GM12875 (cell line): ENCODE measurements at regions not wholly inside any gene's neighbourhood (a gene's known extent, or its start where the extent isn't known, plus 50 kb on each side); places are given as distances from the start of the nearest gene placed in this dataset.
"Not testable (repeated sequence)": the region's sequence is repeated elsewhere in the genome, so short reads cannot be mapped to it uniquely, and the experiment has no call there.

Source experiments
- H3K4me3 ChIP-seq: one replicate; pipeline ENCODE4 v1.5.1; 2011; ENCODE audit warnings: low read depth, low read length, control low read depth
- TF ChIP-seq, protein P1 (sequence below): IDR thresholded peaks from 2 replicates; pipeline ENCODE4 v1.5.1; 2011; ENCODE audit warnings: low read depth, mild to moderate bottlenecking, control low read depth, inconsistent platforms, low read length, moderate library complexity, borderline replicate concordance; ENCODE audit not compliant: insufficient read depth

DNA sequence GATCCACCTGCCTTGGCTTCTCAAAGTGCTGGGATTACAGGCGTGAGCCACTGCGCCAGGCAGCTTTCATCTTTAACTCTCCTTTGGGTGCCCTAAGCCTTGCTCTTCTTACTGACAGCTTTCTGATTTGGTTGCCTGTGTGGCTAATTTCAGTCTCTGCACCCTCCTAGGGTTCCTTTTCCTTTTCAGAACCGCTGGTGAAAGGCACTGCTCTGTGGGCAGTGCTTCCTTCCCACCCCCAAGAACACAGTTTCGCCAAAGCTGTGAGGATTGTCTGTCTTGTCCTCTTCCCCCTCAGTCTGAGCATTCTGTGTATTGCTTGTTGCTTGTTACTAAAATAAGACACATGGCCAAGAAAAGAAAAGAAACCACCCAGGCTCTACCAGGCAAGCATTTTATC, 101.4 kb upstream of the FRMPD3 start:
- TF ChIP-seq, protein P1, sequence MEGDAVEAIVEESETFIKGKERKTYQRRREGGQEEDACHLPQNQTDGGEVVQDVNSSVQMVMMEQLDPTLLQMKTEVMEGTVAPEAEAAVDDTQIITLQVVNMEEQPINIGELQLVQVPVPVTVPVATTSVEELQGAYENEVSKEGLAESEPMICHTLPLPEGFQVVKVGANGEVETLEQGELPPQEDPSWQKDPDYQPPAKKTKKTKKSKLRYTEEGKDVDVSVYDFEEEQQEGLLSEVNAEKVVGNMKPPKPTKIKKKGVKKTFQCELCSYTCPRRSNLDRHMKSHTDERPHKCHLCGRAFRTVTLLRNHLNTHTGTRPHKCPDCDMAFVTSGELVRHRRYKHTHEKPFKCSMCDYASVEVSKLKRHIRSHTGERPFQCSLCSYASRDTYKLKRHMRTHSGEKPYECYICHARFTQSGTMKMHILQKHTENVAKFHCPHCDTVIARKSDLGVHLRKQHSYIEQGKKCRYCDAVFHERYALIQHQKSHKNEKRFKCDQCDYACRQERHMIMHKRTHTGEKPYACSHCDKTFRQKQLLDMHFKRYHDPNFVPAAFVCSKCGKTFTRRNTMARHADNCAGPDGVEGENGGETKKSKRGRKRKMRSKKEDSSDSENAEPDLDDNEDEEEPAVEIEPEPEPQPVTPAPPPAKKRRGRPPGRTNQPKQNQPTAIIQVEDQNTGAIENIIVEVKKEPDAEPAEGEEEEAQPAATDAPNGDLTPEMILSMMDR, result no peak
- no peak overlapping the region for H3K4me3 ChIP-seq

DNA sequence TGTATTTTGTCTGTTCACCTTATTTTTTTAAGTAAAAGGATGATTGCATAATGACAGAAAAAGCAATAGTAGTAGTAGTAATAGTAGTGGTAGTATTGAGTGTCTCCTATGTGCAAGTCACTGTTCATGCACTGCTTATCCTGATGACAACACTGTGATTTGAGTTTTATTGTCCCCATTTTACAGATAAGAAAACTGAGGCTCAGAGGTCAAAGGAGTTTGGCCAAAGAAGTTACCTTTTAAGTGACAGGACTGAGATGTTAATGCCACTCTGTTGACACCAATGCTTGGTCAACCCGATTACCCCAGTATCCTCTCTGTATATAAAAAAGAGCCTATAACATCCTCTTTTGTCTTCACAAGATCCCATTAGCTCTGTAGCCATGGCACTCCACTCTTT, 100.5 kb upstream of the FRMPD3 start:
- no peak overlapping the region for H3K4me3 ChIP-seq
- TF ChIP-seq, protein P1, result no peak

DNA sequence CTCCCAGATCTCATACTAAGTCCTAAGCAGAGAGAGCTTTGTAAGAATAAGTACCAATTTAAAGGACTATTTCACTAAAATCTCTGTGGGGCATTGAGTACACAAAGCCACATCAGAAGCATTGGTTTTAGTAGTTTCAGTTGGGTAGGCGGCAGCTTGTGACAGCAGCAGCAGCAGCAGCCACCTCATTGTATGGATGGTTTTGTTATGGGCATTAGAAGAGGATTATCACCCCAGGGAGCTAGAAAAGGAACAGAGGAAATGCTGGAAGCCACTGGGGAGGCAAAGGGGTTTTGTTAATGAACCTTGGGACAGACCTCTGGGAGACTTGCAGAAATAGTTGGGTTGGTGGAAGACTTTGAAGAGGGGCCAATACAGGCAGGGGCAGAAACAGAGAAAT, 93.9 kb upstream of the FRMPD3 start:
- TF ChIP-seq, protein P1, result no peak
- no peak overlapping the region for H3K4me3 ChIP-seq

DNA sequence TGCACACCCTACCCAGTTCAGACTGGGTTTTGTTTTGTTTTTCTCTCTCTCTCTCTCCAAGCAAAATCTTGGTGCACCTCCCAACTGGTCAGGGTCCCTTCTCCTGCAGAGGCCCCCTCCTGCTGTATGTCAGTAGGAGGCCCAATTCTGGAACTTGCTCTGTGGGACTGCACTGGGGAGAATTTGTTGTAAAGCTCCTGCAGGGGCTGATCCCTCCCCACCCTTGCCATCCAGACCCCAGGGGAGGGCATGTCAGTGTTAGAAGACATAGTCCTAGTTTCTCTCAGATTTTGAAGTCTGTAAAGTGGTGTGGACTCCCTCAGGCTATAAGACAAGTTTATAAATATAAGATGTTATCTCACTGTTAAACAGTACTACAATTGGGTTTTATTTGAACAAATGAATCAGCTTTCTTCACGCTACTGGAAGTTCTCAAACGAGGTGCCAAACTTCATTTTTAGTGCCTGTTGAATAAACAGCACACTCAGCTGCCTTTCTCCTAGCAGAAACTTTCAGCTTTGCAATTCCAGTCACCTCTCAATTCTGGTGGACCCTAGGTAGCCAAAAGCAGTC, 88.6 kb upstream of the FRMPD3 start:
- TF ChIP-seq, protein P1, result no peak
- no peak overlapping the region for H3K4me3 ChIP-seq

DNA sequence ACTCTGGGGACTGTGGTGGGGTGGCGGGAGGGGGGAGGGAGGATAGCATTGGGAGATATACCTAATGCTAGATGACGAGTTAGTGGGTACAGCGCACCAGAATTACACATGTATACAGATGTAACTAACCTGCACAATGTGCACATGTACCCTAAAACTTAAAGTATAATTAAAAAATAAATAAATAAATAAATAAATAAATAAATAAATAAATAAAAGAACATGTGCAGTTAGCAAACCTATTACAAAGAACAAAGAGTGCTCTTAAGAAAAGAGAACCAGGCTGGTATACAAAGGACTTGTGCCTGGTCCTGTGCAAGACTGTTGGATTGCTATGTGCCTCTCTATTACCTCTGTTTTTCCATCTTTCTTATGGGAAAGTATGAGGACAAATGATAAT, 79.3 kb upstream of the FRMPD3 start:
- H3K4me3 ChIP-seq, result not testable (repeated sequence)

DNA sequence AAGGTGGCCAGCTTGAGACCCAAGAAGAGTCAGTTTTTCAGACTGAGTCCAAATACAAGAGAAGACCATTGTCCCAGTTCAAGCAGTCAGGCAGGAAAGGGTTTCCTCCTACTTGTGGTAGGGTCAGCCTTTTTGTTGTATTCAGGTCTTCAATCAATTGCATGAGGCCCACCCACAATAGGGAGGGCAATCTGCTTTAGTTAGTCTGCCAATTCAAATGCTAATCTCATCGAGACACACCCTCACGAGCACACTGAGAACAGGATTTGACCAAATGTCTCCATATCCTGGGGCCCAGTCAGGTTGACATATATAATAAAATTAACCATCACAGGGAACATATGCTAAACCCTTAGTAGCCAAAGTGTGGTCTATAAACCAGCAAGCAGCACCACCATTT, 75.3 kb upstream of the FRMPD3 start:
- H3K4me3 ChIP-seq, result no peak overlapping the region
- TF ChIP-seq, protein P1, result no peak

- no peak overlapping the region for H3K4me3 ChIP-seq
- TF ChIP-seq, protein P1, result no peak
Measured at GRCh38 chrX:107374831-107375230, 74.6 kb upstream of the FRMPD3 start.

- H3K4me3 ChIP-seq, result not testable (repeated sequence)
Measured at GRCh38 chrX:107376186-107376585, 73.3 kb upstream of the FRMPD3 start.
